CD14-positive monocyte (primary cell): ENCODE measurements at regions not wholly inside any gene's neighbourhood (a gene's known extent, or its start where the extent isn't known, plus 50 kb on each side); places are given as distances from the start of the nearest gene placed in this dataset.
"Not testable (repeated sequence)": the region's sequence is repeated elsewhere in the genome, so short reads cannot be mapped to it uniquely, and the experiment has no call there.

Source experiments
- DNase-seq, 3 donors: peaks; one replicate each; pipeline ENCODE4 v3.0.0-alpha.2; 2011 to 2022
- H2AFZ ChIP-seq: 2 replicates; pipeline ENCODE4 v1.6.0; 2012; ENCODE audit warnings: mild to moderate bottlenecking, low read depth, low read length, inconsistent platforms; ENCODE audit not compliant: insufficient read depth, poor library complexity, severe bottlenecking
- H3K27ac ChIP-seq, 2 donors: 1 replicate in 1 of 2; 2 replicates in 1 of 2; pipeline ENCODE4 v1.5.1; 2012 to 2013; ENCODE audit warnings: low read length in 2 of 2, control low read depth in 1 of 2, inconsistent platforms in 1 of 2, low read depth in 1 of 2, mild to moderate bottlenecking in 1 of 2
- H3K27me3 ChIP-seq, 2 donors: one replicate each; pipeline versions ENCODE4 v1.6.0 to v1.6.1; 2011 to 2013; ENCODE audit warnings: low read length in 2 of 2; ENCODE audit not compliant: control insufficient read depth in 2 of 2, insufficient read depth in 2 of 2
- H3K36me3 ChIP-seq, 2 donors: replicated peaks in 1 of 2; 1 replicate in 1 of 2; 2 replicates in 1 of 2; pipeline versions ENCODE4 v1.5.1 to v1.6.1; 2012 to 2013; ENCODE audit warnings: low read length in 2 of 2, control low read depth in 1 of 2, inconsistent platforms in 1 of 2, mild to moderate bottlenecking in 1 of 2; ENCODE audit not compliant: insufficient read depth in 2 of 2, control insufficient read depth in 1 of 2
- H3K4me1 ChIP-seq, 2 donors: 1 replicate in 1 of 2; 2 replicates in 1 of 2; pipeline versions ENCODE4 v1.5.1 to v1.6.1; 2012 to 2013; ENCODE audit warnings: low read length in 2 of 2, control low read depth in 1 of 2, inconsistent platforms in 1 of 2, mild to moderate bottlenecking in 1 of 2, moderate library complexity in 1 of 2; ENCODE audit not compliant: insufficient read depth in 2 of 2, control insufficient read depth in 1 of 2
- H3K4me2 ChIP-seq: replicated peaks from 2 replicates; pipeline ENCODE3; 2012; ENCODE audit warnings: low read length, moderate library complexity, mild to moderate bottlenecking; ENCODE audit not compliant: poor library complexity, severe bottlenecking; ENCODE audit errors: extremely low read depth
- H3K4me3 ChIP-seq, 3 experiments: fragments of 200-600 bp in 1 of 3; sonication (generic) in 1 of 3; replicated peaks in 1 of 3; 1 replicate in 2 of 3; 2 replicates in 1 of 3; pipeline ENCODE4 v1.5.1; 2011 to 2013; ENCODE audit warnings: low read length in 3 of 3, mild to moderate bottlenecking in 3 of 3, control low read depth in 2 of 3, low read depth in 2 of 3, inconsistent platforms in 1 of 3, moderate library complexity in 1 of 3
- H3K79me2 ChIP-seq: 2 replicates; pipeline ENCODE4 v1.6.0; 2012; ENCODE audit warnings: mild to moderate bottlenecking, control low read depth, inconsistent platforms, low read length, moderate library complexity; ENCODE audit not compliant: insufficient read depth
- H3K9ac ChIP-seq: 2 replicates; pipeline ENCODE4 v1.6.0; 2017; ENCODE audit warnings: low read length, mild to moderate bottlenecking; ENCODE audit not compliant: insufficient read depth, poor library complexity, severe bottlenecking
- H3K9me3 ChIP-seq, 2 donors: replicated peaks in 1 of 2; 1 replicate in 1 of 2; 2 replicates in 1 of 2; pipeline versions ENCODE4 v1.5.1 to v1.6.1; 2012 to 2013; ENCODE audit warnings: low read length in 2 of 2, control low read depth in 1 of 2; ENCODE audit not compliant: control insufficient read depth in 1 of 2, insufficient read depth in 1 of 2
- H4K20me1 ChIP-seq: 2 replicates; pipeline ENCODE4 v1.6.0; 2012; ENCODE audit warnings: mild to moderate bottlenecking, low read length, control low read depth, moderate library complexity; ENCODE audit not compliant: insufficient read depth
- H3K27ac Mint-ChIP-seq, 7 donors: one replicate each; pipeline ENCODE4 v1.8.0; 2020; ENCODE audit warnings: mild to moderate bottlenecking in 7 of 7, mixed read lengths in 7 of 7, moderate library complexity in 6 of 7, inconsistent platforms in 2 of 7
- H3K27me3 Mint-ChIP-seq, 3 donors: one replicate each; pipeline ENCODE4 v1.8.0; 2021 to 2022; ENCODE audit warnings: low read depth in 3 of 3, mild to moderate bottlenecking in 3 of 3, mixed read lengths in 3 of 3, moderate library complexity in 3 of 3, inconsistent platforms in 1 of 3
- H3K36me3 Mint-ChIP-seq, 2 donors: one replicate each; pipeline ENCODE4 v1.8.0; 2020; ENCODE audit warnings: mixed read lengths in 2 of 2, inconsistent platforms in 1 of 2, mild to moderate bottlenecking in 1 of 2
- H3K4me1 Mint-ChIP-seq: one replicate; pipeline ENCODE4 v1.8.0; 2020; ENCODE audit warnings: mild to moderate bottlenecking, mixed read lengths
- H3K4me3 Mint-ChIP-seq, 2 donors: one replicate each; pipeline ENCODE4 v1.8.0; 2020; ENCODE audit warnings: mild to moderate bottlenecking in 2 of 2, mixed read lengths in 2 of 2, moderate library complexity in 1 of 2
- H3K9me3 Mint-ChIP-seq, 7 donors: one replicate each; pipeline ENCODE4 v1.8.0; 2020 to 2022; ENCODE audit warnings: mixed read lengths in 7 of 7, mild to moderate bottlenecking in 6 of 7, moderate library complexity in 6 of 7, inconsistent platforms in 2 of 7
- WGBS: methylation state at CpG from one replicate; pipeline ENCODE4 v1.1.5; 2013; ENCODE audit warnings: missing lambda C conversion rate; ENCODE audit not compliant: insufficient coverage; 5-methylcytosine and 5-hydroxymethylcytosine counted together
- intact Hi-C, 2 donors: fragments of 100-400 bp; cut with micrococcal nuclease; formaldehyde crosslinking; loops; one replicate each; pipeline versions ENCODE4 v1.15.0 to v1.15.1; 2023
- TF ChIP-seq, protein P1 (sequence below): fragments of 200-600 bp; IDR thresholded peaks from one replicate; pipeline ENCODE4 v1.8.0; 2022; ENCODE audit warnings: antibody characterized with exemption, mild to moderate bottlenecking

DNA sequence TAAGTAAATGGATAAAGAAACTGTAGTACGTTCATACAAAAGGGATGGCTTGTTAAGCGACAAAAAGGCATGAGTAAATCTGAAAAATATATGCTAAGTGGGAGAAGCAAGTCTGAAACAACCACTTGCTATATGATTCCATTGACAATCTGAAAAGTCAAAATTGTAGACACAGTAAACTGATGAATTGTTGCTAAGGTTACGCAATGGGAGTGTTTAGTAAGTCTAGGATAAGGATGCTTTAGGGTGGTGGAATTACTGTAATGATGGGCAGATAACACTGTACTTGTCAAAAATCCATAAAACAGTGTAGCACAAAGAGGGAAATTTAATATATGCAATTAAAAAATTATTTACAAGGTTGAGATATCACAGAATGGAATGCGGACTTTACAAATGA lies 984.9 kb downstream of the FSCB start:
- TF ChIP-seq, protein P1, sequence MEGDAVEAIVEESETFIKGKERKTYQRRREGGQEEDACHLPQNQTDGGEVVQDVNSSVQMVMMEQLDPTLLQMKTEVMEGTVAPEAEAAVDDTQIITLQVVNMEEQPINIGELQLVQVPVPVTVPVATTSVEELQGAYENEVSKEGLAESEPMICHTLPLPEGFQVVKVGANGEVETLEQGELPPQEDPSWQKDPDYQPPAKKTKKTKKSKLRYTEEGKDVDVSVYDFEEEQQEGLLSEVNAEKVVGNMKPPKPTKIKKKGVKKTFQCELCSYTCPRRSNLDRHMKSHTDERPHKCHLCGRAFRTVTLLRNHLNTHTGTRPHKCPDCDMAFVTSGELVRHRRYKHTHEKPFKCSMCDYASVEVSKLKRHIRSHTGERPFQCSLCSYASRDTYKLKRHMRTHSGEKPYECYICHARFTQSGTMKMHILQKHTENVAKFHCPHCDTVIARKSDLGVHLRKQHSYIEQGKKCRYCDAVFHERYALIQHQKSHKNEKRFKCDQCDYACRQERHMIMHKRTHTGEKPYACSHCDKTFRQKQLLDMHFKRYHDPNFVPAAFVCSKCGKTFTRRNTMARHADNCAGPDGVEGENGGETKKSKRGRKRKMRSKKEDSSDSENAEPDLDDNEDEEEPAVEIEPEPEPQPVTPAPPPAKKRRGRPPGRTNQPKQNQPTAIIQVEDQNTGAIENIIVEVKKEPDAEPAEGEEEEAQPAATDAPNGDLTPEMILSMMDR = no peak
- Mint-ChIP-seq H3K4me1 (no peaks in the 10 kb centered on the region), H3K27ac (no peak overlapping the region), H3K9me3 (peaks cover 0 to 4% (median 0%) of the 10 kb centered on the region in 7 donors), H3K27me3 (no peaks in the 10 kb centered on the region), H3K4me3 (no peak overlapping the region), H3K36me3 (no peaks in the 10 kb centered on the region)
- Histone ChIP-seq H3K36me3 (no peaks in the 10 kb centered on the region), H3K27me3 (no peaks in the 10 kb centered on the region), H3K79me2 (no peaks in the 10 kb centered on the region), H3K9me3 (no peaks in the 10 kb centered on the region), H3K27ac (no peak overlapping the region), H3K4me3 (no peak overlapping the region), H3K4me2 (no peak overlapping the region), H4K20me1 (no peaks in the 10 kb centered on the region), H3K9ac (no peak overlapping the region), H2AFZ (no peak overlapping the region), H3K4me1 (no peaks in the 10 kb centered on the region)
- intact Hi-C loops = no loop called here
- no peak for DNase-seq
- no CpG with 5 or more reads among the region's 4 CpGs for WGBS

DNA sequence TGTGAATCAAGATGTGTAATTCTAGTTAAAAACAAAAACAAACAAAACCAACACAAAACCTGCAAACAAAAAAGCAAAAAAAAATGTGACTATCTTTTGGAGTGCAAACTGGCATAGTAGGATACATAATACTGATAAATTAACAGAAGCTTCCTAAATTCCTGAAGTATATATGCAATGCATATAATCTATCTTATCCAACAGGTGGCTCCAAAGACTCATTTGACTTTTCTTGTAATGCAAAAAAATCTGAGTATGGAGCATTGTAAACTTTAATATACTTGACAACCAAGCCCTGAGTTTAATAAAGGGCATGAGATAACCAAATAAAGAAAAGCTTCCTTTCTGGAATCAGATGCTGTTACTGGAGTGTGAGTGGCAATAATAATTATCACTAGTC lies 1003.6 kb downstream of the FSCB start:
- H3K4me3 ChIP-seq = no peak overlapping the region
- no peak for DNase-seq
- no peaks in the 10 kb centered on the region for H3K79me2 ChIP-seq
- H3K9me3 Mint-ChIP-seq = peaks cover 0 to 1% (median 0%) of the 10 kb centered on the region in 7 donors
- H3K4me2 ChIP-seq = no peak overlapping the region
- H4K20me1 ChIP-seq = no peaks in the 10 kb centered on the region
- intact Hi-C loops = no loop called here
- no peak overlapping the region for H3K27ac ChIP-seq
- no peaks in the 10 kb centered on the region for H3K4me1 Mint-ChIP-seq
- H3K9ac ChIP-seq = no peak overlapping the region
- no peaks in the 10 kb centered on the region for H3K9me3 ChIP-seq
- H3K27me3 ChIP-seq = no peaks in the 10 kb centered on the region
- no peak overlapping the region for H3K4me3 Mint-ChIP-seq
- H3K27ac Mint-ChIP-seq = no peak overlapping the region
- H3K36me3 ChIP-seq = no peaks in the 10 kb centered on the region
- H3K36me3 Mint-ChIP-seq = no peaks in the 10 kb centered on the region
- TF ChIP-seq, protein P1 = no peak
- H3K4me1 ChIP-seq = no peaks in the 10 kb centered on the region
- H2AFZ ChIP-seq = no peak overlapping the region
- no peaks in the 10 kb centered on the region for H3K27me3 Mint-ChIP-seq

DNA sequence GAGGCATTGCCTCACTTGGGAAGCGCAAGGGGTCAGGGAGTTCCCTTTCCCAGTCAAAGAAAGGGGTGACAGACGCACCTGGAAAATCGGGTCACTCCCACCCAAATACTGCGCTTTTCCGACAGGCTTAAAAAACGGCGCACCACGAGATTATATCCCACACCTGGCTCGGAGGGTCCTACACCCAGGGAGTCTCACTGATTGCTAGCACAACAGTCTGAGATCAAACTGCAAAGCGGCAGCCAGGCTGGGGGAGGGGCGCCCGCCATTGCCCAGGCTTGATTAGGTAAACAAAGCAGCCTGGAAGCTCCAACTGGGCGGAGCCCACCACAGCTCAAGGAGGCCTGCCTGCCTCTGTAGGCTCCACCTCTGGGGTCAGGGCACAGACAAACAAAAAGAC lies 1014.7 kb downstream of the FSCB start:
- H3K79me2 ChIP-seq, H3K27ac ChIP-seq, H3K36me3 ChIP-seq, H3K4me1 Mint-ChIP-seq, intact Hi-C loops, H3K9me3 Mint-ChIP-seq, H3K36me3 Mint-ChIP-seq, H3K27ac Mint-ChIP-seq, H3K27me3 ChIP-seq, H3K9me3 ChIP-seq, H3K4me1 ChIP-seq, H3K4me2 ChIP-seq, H3K27me3 Mint-ChIP-seq, DNase-seq, H3K4me3 Mint-ChIP-seq, H3K4me3 ChIP-seq, H4K20me1 ChIP-seq, H2AFZ ChIP-seq, H3K9ac ChIP-seq: not testable (repeated sequence)
- 100% methylated on average over 2 of the region's 13 CpGs for WGBS
